AG04450 (cell line): ENCODE measurements at regions not wholly inside any gene's neighbourhood (a gene's known extent, or its start where the extent isn't known, plus 50 kb on each side); places are given as distances from the start of the nearest gene placed in this dataset.

Experiments used
- CTCF ChIA-PET: fragments of 300-600, 350-600 bp; formaldehyde crosslinking; extraction: SDS; loops from one replicate; lab custom pipeline; 2022; ENCODE audit warnings: antibody characterized with exemption, inconsistent platforms; lab: Charles Lee
- POLR2A ChIA-PET: fragments of 350-600 bp; formaldehyde crosslinking; extraction: SDS; loops from one replicate; lab custom pipeline; 2021; ENCODE audit warnings: antibody characterized with exemption, inconsistent platforms; lab: Yijun Ruan, JAX
- DNase-seq: peaks from one replicate; pipeline ENCODE4 v3.0.0-alpha.2; 2011; ENCODE audit warnings: low read depth, low spot score
- H3K27ac ChIP-seq: one replicate; pipeline ENCODE4 v1.5.1; 2012; ENCODE audit warnings: low read depth, low read length, control low read depth
- H3K27me3 ChIP-seq: one replicate; pipeline ENCODE4 v1.6.0; 2012; ENCODE audit warnings: low read length; ENCODE audit not compliant: control insufficient read depth, insufficient read depth
- H3K4me3 ChIP-seq: 2 replicates; pipeline ENCODE4 v1.5.1; 2011; ENCODE audit warnings: mild to moderate bottlenecking, low read depth, low read length, control low read depth
- H3K9me3 ChIP-seq: 2 replicates; pipeline ENCODE4 v1.5.1; 2012; ENCODE audit warnings: low read length; ENCODE audit not compliant: control insufficient read depth, insufficient read depth
- CTCF ChIP-seq: IDR thresholded peaks from 2 replicates; pipeline ENCODE4 v1.5.1; 2011; ENCODE audit warnings: low read depth, low read length, control low read depth, inconsistent platforms

GRCh38 chr11:27281276-27281675, 81.7 kb downstream of the CCDC34 start:
- no peak overlapping the region for H3K27ac ChIP-seq
- DNase-seq = no peak

GRCh38 chr11:27280140-27280539, 82.9 kb downstream of the CCDC34 start:
- no peak overlapping the region for H3K27ac ChIP-seq
- ChIA-PET POLR2A (no interaction called here), CTCF (interaction anchor here (0.7 to 1.0 kb wide), 4 partner anchors 143 to 948 kb away, joined by 3 to 5 read pairs (median 4); no protein-coding TSS in a partner anchor)
- no peak for DNase-seq
- no peaks in the 10 kb centered on the region for H3K9me3 ChIP-seq
- peaks cover 43% of the 10 kb centered on the region for H3K27me3 ChIP-seq
- TF ChIP-seq CTCF = no peak
- H3K4me3 ChIP-seq = no peak overlapping the region

More at GRCh38 chr11:27281276-27281675, 81.7 kb downstream of the CCDC34 start:
- no peak overlapping the region for H3K4me3 ChIP-seq
- ChIA-PET CTCF (interaction anchor here (1.1 to 7.7 kb wide), 4 partner anchors 15 to 204 kb away, joined by 3 to 87 read pairs (median 10); no protein-coding TSS in a partner anchor), POLR2A (interaction anchor here (0.5 to 2.0 kb wide), 10 partner anchors 38 to 334 kb away, joined by 3 to 9 read pairs (median 4); no protein-coding TSS in a partner anchor)
- H3K9me3 ChIP-seq = no peaks in the 10 kb centered on the region
- peaks cover 34% of the 10 kb centered on the region for H3K27me3 ChIP-seq
- no peak for TF ChIP-seq CTCF

GRCh38 chr11:27279460-27279859, 83.6 kb downstream of the CCDC34 start:
- Histone ChIP-seq H3K27me3 (peaks cover 50% of the 10 kb centered on the region), H3K9me3 (no peaks in the 10 kb centered on the region), H3K4me3 (no peak overlapping the region), H3K27ac (no peak overlapping the region)
- CTCF ChIA-PET = interaction anchor here (0.9 kb wide), 1 partner anchor 207 kb away, joined by 4 read pairs; no protein-coding TSS in a partner anchor
- DNase-seq = no peak
- no peak for TF ChIP-seq CTCF
- POLR2A ChIA-PET = no interaction called here

- no peak overlapping the region for H3K4me3 ChIP-seq
- POLR2A ChIA-PET = no interaction called here
- no peak for DNase-seq
- CTCF ChIA-PET = interaction anchor here (0.6 to 2.7 kb wide), 3 partner anchors 18 to 208 kb away, joined by 3 to 11 read pairs (median 3); no protein-coding TSS in a partner anchor
- no peaks in the 10 kb centered on the region for H3K9me3 ChIP-seq
- no peak overlapping the region for H3K27ac ChIP-seq
- peaks cover 64% of the 10 kb centered on the region for H3K27me3 ChIP-seq
- TF ChIP-seq CTCF = no peak
Observed at GRCh38 chr11:27277843-27278242, 85.2 kb downstream of the CCDC34 start.

GRCh38 chr11:27276141-27276540, 86.9 kb downstream of the CCDC34 start:
- peaks cover 65% of the 10 kb centered on the region for H3K27me3 ChIP-seq
- ChIA-PET POLR2A (no interaction called here), CTCF (interaction anchor here (0.6 to 2.7 kb wide), 2 partner anchors 20 to 222 kb away, joined by 3 to 11 read pairs; no protein-coding TSS in a partner anchor)
- no peak overlapping the region for H3K4me3 ChIP-seq
- H3K9me3 ChIP-seq = no peaks in the 10 kb centered on the region
- no peak for DNase-seq
- no peak overlapping the region for H3K27ac ChIP-seq
- TF ChIP-seq CTCF = no peak
